Osteoblast (primary cell): ENCODE measurements at regions not wholly inside any gene's neighbourhood (a gene's known extent, or its start where the extent isn't known, plus 50 kb on each side); places are given as distances from the start of the nearest gene placed in this dataset.

Experiments
- DNase-seq: peaks from one replicate; pipeline ENCODE4 v3.0.0; 2011; ENCODE audit warnings: low spot score, mixed read lengths; ENCODE audit not compliant: insufficient read length; ENCODE audit errors: missing footprints
- H2AFZ ChIP-seq: 2 replicates; pipeline ENCODE4 v1.6.0; 2011; ENCODE audit warnings: mild to moderate bottlenecking, low read length
- H3K27ac ChIP-seq: 2 replicates; pipeline ENCODE4 v1.5.1; 2011; ENCODE audit warnings: mild to moderate bottlenecking, low read depth, low read length, moderate library complexity
- H3K27me3 ChIP-seq: 2 replicates; pipeline ENCODE4 v1.6.0; 2012; ENCODE audit warnings: mild to moderate bottlenecking, control low read depth, inconsistent platforms, low read length, moderate library complexity; ENCODE audit not compliant: insufficient read depth
- H3K36me3 ChIP-seq: 2 replicates; pipeline ENCODE4 v1.5.1; 2011; ENCODE audit warnings: mild to moderate bottlenecking, low read length, control low read depth, moderate library complexity; ENCODE audit not compliant: insufficient read depth
- H3K4me1 ChIP-seq: 2 replicates; pipeline ENCODE4 v1.5.1; 2011; ENCODE audit warnings: mild to moderate bottlenecking, low read length, control low read depth, moderate library complexity; ENCODE audit not compliant: insufficient read depth
- H3K4me2 ChIP-seq: 2 replicates; pipeline ENCODE4 v1.6.0; 2011; ENCODE audit warnings: mild to moderate bottlenecking, low read length; ENCODE audit not compliant: insufficient read depth
- H3K4me3 ChIP-seq: fragments of 200-600 bp; sonication (generic); 3 replicates; pipeline ENCODE4 v1.5.1; 2012; ENCODE audit warnings: mild to moderate bottlenecking, low read length, inconsistent platforms; ENCODE audit not compliant: insufficient read depth
- H3K79me2 ChIP-seq: 2 replicates; pipeline ENCODE4 v1.6.0; 2012; ENCODE audit warnings: mild to moderate bottlenecking, low read length, control low read depth, inconsistent platforms; ENCODE audit not compliant: insufficient read depth
- H3K9me3 ChIP-seq: 2 replicates; pipeline ENCODE4 v1.5.1; 2011; ENCODE audit warnings: low read depth, low read length, control low read depth
- H4K20me1 ChIP-seq: 2 replicates; pipeline ENCODE4 v1.6.0; 2012; ENCODE audit warnings: mild to moderate bottlenecking, low read length, control low read depth; ENCODE audit not compliant: insufficient read depth
- CTCF ChIP-seq: IDR thresholded peaks from 2 replicates; pipeline ENCODE4 v1.5.1; 2011; ENCODE audit warnings: mild to moderate bottlenecking, low read depth, low read length, moderate library complexity; ENCODE audit errors: extremely low read depth

- Histone ChIP-seq H3K9me3 (no peaks in the 10 kb centered on the region), H2AFZ (no peak overlapping the region), H4K20me1 (no peaks in the 10 kb centered on the region), H3K4me1 (no peaks in the 10 kb centered on the region), H3K79me2 (no peaks in the 10 kb centered on the region), H3K27ac (no peak overlapping the region), H3K36me3 (no peaks in the 10 kb centered on the region), H3K4me2 (no peak overlapping the region), H3K4me3 (no peak overlapping the region), H3K27me3 (no peaks in the 10 kb centered on the region)
- no peak for TF ChIP-seq CTCF
- DNase-seq = no peak
Measured at GRCh38 chr2:53485021-53485728, 282.4 kb upstream of the CHAC2 start.

GRCh38 chr2:53484531-53484930, 283.1 kb upstream of the CHAC2 start:
- Histone ChIP-seq H3K4me3 (no peak overlapping the region), H3K36me3 (no peaks in the 10 kb centered on the region), H3K27ac (no peak overlapping the region), H3K4me2 (no peak overlapping the region), H3K79me2 (no peaks in the 10 kb centered on the region), H2AFZ (no peak overlapping the region), H3K4me1 (no peaks in the 10 kb centered on the region), H4K20me1 (no peaks in the 10 kb centered on the region), H3K9me3 (no peaks in the 10 kb centered on the region), H3K27me3 (no peaks in the 10 kb centered on the region)
- TF ChIP-seq CTCF = no peak
- no peak for DNase-seq

- Histone ChIP-seq H2AFZ (no peak overlapping the region), H3K4me2 (no peak overlapping the region), H3K79me2 (no peaks in the 10 kb centered on the region), H3K9me3 (no peaks in the 10 kb centered on the region), H3K27me3 (no peaks in the 10 kb centered on the region), H3K4me3 (no peak overlapping the region), H3K4me1 (no peaks in the 10 kb centered on the region), H3K27ac (no peak overlapping the region), H3K36me3 (no peaks in the 10 kb centered on the region), H4K20me1 (no peaks in the 10 kb centered on the region)
- TF ChIP-seq CTCF = no peak
- DNase-seq = no peak
Measured at GRCh38 chr2:53477517-53477916, 290.1 kb upstream of the CHAC2 start.

GRCh38 chr2:53476834-53477233, 290.8 kb upstream of the CHAC2 start:
- Histone ChIP-seq H4K20me1 (no peaks in the 10 kb centered on the region), H3K27ac (no peak overlapping the region), H3K27me3 (no peaks in the 10 kb centered on the region), H3K9me3 (no peaks in the 10 kb centered on the region), H3K4me3 (no peak overlapping the region), H3K4me1 (no peaks in the 10 kb centered on the region), H3K4me2 (no peak overlapping the region), H3K36me3 (no peaks in the 10 kb centered on the region), H2AFZ (no peak overlapping the region), H3K79me2 (no peaks in the 10 kb centered on the region)
- no peak for TF ChIP-seq CTCF
- DNase-seq = no peak
